Activated T-cell treated with anti-CD3 and anti-CD28 coated beads, Interleukin-2, amount 50 U/mL, for 4 hours (primary cell): ENCODE measurements at regions not wholly inside any gene's neighbourhood (a gene's known extent, or its start where the extent isn't known, plus 50 kb on each side); places are given as distances from the start of the nearest gene placed in this dataset.

Experiments used
- ATAC-seq, 2 donors: fragments of 200-7000 bp; cut with Tn5 transposase; one replicate each; pipeline ENCODE4 v1.10.0; 2021
- DNase-seq: peaks from one replicate; pipeline ENCODE4 v3.0.0-alpha.2; 2020
- H3K27me3 Mint-ChIP-seq: one replicate; pipeline ENCODE4 v1.8.0; 2021; ENCODE audit warnings: low read depth, mixed read lengths
- H3K36me3 Mint-ChIP-seq: one replicate; pipeline ENCODE4 v1.8.0; 2022; ENCODE audit warnings: mixed read lengths; ENCODE audit not compliant: insufficient read depth
- H3K4me1 Mint-ChIP-seq: one replicate; pipeline ENCODE4 v1.8.0; 2021; ENCODE audit warnings: low read depth, mixed read lengths
- H3K4me3 Mint-ChIP-seq: one replicate; pipeline ENCODE4 v1.8.0; 2021; ENCODE audit warnings: mild to moderate bottlenecking, moderate library complexity, mixed read lengths
- H3K9me3 Mint-ChIP-seq: one replicate; pipeline ENCODE4 v1.8.0; 2021; ENCODE audit warnings: mixed read lengths

GRCh38 chr16:17524656-17525055 is 53.9 kb upstream of the XYLT1 start:
- ATAC-seq, result no peak
- Mint-ChIP-seq H3K27me3 (peaks cover 5% of the 10 kb centered on the region), H3K9me3 (no peaks in the 10 kb centered on the region)

DNA sequence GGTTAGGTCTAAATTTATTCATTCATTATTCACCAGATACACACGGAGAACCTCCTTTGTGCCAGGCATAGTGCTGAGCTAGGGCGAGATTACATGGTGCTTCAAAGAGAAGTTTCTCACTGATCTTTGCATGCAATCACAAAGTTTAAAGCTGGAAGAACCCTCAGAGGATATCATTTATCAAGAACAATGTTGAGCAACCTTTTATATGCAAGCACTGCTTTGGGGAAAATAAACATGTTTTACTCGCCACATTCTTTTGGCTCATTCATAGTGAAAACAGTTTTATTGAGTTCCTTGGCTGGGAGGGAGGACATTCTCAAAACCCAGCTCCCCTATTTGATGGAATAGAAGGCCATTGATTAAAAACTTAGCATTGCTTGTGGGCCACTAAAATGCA is 49.8 kb upstream of the XYLT1 start:
- H3K36me3 Mint-ChIP-seq, result no peaks in the 10 kb centered on the region

More at GRCh38 chr16:17524656-17525055, 53.9 kb upstream of the XYLT1 start:
- DNase-seq, result no peak
- Mint-ChIP-seq H3K4me3 (no peak overlapping the region), H3K36me3 (no peaks in the 10 kb centered on the region), H3K4me1 (peaks cover 10% of the 10 kb centered on the region)

More for the DNA sequence above, 49.8 kb upstream of the XYLT1 start:
- DNase-seq, result no peak
- Mint-ChIP-seq H3K4me3 (no peak overlapping the region), H3K9me3 (no peaks in the 10 kb centered on the region), H3K4me1 (no peaks in the 10 kb centered on the region), H3K27me3 (peaks cover 17% of the 10 kb centered on the region)
- ATAC-seq, result no peak
